Activated T-helper 1 cell treated with anti-CD3 and anti-CD28 coated beads, Interleukin-2, amount 50 U/mL, for 16 hours (primary cell): ENCODE measurements at regions not wholly inside any gene's neighbourhood (a gene's known extent, or its start where the extent isn't known, plus 50 kb on each side); places are given as distances from the start of the nearest gene placed in this dataset.

Experiments
- DNase-seq, 2 donors: peaks; one replicate each; pipeline ENCODE4 v3.0.0-alpha.2; 2020; ENCODE audit warnings: low read depth in 1 of 2, low spot score in 1 of 2

- no peak for DNase-seq
Observed at GRCh38 chr2:219766658-219767057, 139.2 kb downstream of the SLC4A3 start.

- DNase-seq: no peak
Observed at GRCh38 chr2:219769090-219769910, 141.9 kb downstream of the SLC4A3 start.

- no peak for DNase-seq
Observed at GRCh38 chr2:219772103-219772635, 144.7 kb downstream of the SLC4A3 start.

- no peak for DNase-seq
Observed at GRCh38 chr2:219772697-219773096, 145.3 kb downstream of the SLC4A3 start.

GRCh38 chr2:219775506-219775905, 148.1 kb downstream of the SLC4A3 start:
- DNase-seq: no peak

GRCh38 chr2:219777388-219777787, 150.0 kb downstream of the SLC4A3 start:
- no peak for DNase-seq

- no peak for DNase-seq
Observed at GRCh38 chr2:219778189-219778588, 150.8 kb downstream of the SLC4A3 start.

- DNase-seq: no peak
Observed at GRCh38 chr2:219782737-219783348, 155.4 kb downstream of the SLC4A3 start.

GRCh38 chr2:219783359-219783975, 156.0 kb downstream of the SLC4A3 start:
- DNase-seq: no peak

GRCh38 chr2:219784178-219784577, 156.7 kb downstream of the SLC4A3 start:
- no peak for DNase-seq

- no peak for DNase-seq
Observed at GRCh38 chr2:219789476-219789875, 162.0 kb downstream of the SLC4A3 start.

- DNase-seq: no peak
Observed at GRCh38 chr2:219792446-219792845, 165.0 kb downstream of the SLC4A3 start.

- no peak for DNase-seq
Observed at GRCh38 chr2:219798430-219798829, 171.0 kb downstream of the SLC4A3 start.

- DNase-seq: no peak
Observed at GRCh38 chr2:219803294-219803693, 175.9 kb downstream of the SLC4A3 start.

GRCh38 chr2:219810895-219811294, 183.5 kb downstream of the SLC4A3 start:
- no peak for DNase-seq

GRCh38 chr2:219812672-219813071, 185.2 kb downstream of the SLC4A3 start:
- DNase-seq: no peak

- no peak for DNase-seq
Observed at GRCh38 chr2:219820767-219821166, 193.3 kb downstream of the SLC4A3 start.

- no peak for DNase-seq
Observed at GRCh38 chr2:219823574-219823973, 196.1 kb downstream of the SLC4A3 start.

- DNase-seq: no peak
Observed at GRCh38 chr2:219824996-219825395, 197.6 kb downstream of the SLC4A3 start.

GRCh38 chr2:219828127-219828526, 200.7 kb downstream of the SLC4A3 start:
- DNase-seq: no peak

- no peak for DNase-seq
Observed at GRCh38 chr2:219829667-219830352, 202.4 kb downstream of the SLC4A3 start.
